ENCODE measurements at regions not wholly inside any gene's neighbourhood (a gene's known extent, or its start where the extent isn't known, plus 50 kb on each side); places are given as distances from the start of the nearest gene placed in this dataset.

GRCh38 chr9:105128908-105129600 is 115.4 kb upstream of the SLC44A1 start:
- H3K4me2 ChIP-seq (ENCODE audit: low read length), result no peak overlapping the region
- H3K4me1 ChIP-seq, result no peaks in the 10 kb centered on the region
- no peak overlapping the region for H2AFZ ChIP-seq

GRCh38 chr9:105129731-105130130 is 114.7 kb upstream of the SLC44A1 start:
- H3K9ac ChIP-seq, result no peak overlapping the region
- no peak overlapping the region for H3K4me2 ChIP-seq (ENCODE audit: low read length)
- H3K27me3 ChIP-seq (ENCODE audit: control insufficient read depth, insufficient read depth, low read length), result no peaks in the 10 kb centered on the region
- no peak overlapping the region for H2AFZ ChIP-seq
- no peak overlapping the region for H3K4me3 ChIP-seq (ENCODE audit: low read depth, low read length)
- no peaks in the 10 kb centered on the region for H3K9me3 ChIP-seq (ENCODE audit: control insufficient read depth, low read length)
- no peak overlapping the region for H3K27ac ChIP-seq
- no peak for TF ChIP-seq CTCF (IDR thresholded peaks at IDR 0.05)
- H3K4me1 ChIP-seq, result no peaks in the 10 kb centered on the region
- no peaks in the 10 kb centered on the region for H3K79me2 ChIP-seq
- H3K36me3 ChIP-seq (ENCODE audit: control insufficient read depth, insufficient read depth, low read length), result no peaks in the 10 kb centered on the region

More at GRCh38 chr9:105128908-105129600, 115.4 kb upstream of the SLC44A1 start:
- Histone ChIP-seq H3K27me3 (ENCODE audit: control insufficient read depth, insufficient read depth, low read length) (no peaks in the 10 kb centered on the region), H3K27ac (no peak overlapping the region), H3K4me3 (ENCODE audit: low read depth, low read length) (no peak overlapping the region), H3K9me3 (ENCODE audit: control insufficient read depth, low read length) (no peaks in the 10 kb centered on the region), H3K79me2 (no peaks in the 10 kb centered on the region), H3K36me3 (ENCODE audit: control insufficient read depth, insufficient read depth, low read length) (no peaks in the 10 kb centered on the region), H3K9ac (no peak overlapping the region)
- TF ChIP-seq CTCF (IDR thresholded peaks at IDR 0.05), result no peak

DNA sequence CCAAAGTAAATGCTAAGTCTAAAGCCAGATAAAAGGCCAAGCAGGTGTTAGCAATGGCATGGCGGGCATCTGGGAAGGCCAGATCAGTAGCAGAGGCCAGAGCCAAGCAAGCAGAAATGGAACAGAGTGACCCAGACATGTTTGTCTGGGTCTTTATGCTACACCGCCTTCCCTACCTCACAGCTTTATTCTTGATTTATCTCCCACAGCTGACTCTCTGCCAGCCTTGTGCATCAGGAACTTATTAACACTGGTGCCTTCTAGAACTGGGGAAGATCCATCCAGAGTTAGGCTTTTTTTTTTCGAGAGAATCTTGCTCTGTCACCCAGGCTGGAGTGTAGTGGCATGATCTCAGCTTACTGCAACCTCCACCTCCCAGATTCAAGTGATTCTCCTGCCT is 112.5 kb upstream of the SLC44A1 start:
- no peaks in the 10 kb centered on the region for H3K79me2 ChIP-seq
- H3K4me3 ChIP-seq (ENCODE audit: low read depth, low read length), result no peak overlapping the region
- no peak for TF ChIP-seq CTCF (IDR thresholded peaks at IDR 0.05)
- no peaks in the 10 kb centered on the region for H3K36me3 ChIP-seq (ENCODE audit: control insufficient read depth, insufficient read depth, low read length)
- no peak overlapping the region for H2AFZ ChIP-seq
- H3K9ac ChIP-seq, result no peak overlapping the region
- no peak overlapping the region for H3K4me2 ChIP-seq (ENCODE audit: low read length)
- H3K4me1 ChIP-seq, result no peaks in the 10 kb centered on the region
- no peak overlapping the region for H3K27ac ChIP-seq
- no peaks in the 10 kb centered on the region for H3K27me3 ChIP-seq (ENCODE audit: control insufficient read depth, insufficient read depth, low read length)
- H3K9me3 ChIP-seq (ENCODE audit: control insufficient read depth, low read length), result no peaks in the 10 kb centered on the region

DNA sequence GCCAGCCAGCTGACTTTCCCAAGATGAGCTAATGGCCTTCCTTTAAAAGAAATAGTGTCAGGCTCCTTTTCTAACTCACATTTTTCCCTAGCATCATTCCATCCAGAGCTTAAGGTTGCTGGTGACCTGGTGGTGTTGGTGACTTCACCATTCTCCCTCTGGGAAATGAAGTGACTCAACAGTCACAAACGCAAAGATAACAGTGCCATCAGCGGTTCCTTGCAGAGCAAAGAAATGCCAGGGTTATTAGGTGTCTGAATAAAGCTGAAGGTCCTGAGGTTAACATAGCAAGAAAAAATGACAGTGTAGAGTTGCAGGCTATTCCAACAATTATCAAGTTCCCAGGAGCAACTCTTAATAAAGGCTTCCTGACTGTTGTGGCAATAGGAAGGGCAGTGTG is 111.8 kb upstream of the SLC44A1 start:
- no peaks in the 10 kb centered on the region for H3K36me3 ChIP-seq (ENCODE audit: control insufficient read depth, insufficient read depth, low read length)
- no peak overlapping the region for H3K4me3 ChIP-seq (ENCODE audit: low read depth, low read length)
- no peaks in the 10 kb centered on the region for H3K9me3 ChIP-seq (ENCODE audit: control insufficient read depth, low read length)
- H3K9ac ChIP-seq, result no peak overlapping the region
- no peaks in the 10 kb centered on the region for H3K4me1 ChIP-seq
- H2AFZ ChIP-seq, result no peak overlapping the region
- no peaks in the 10 kb centered on the region for H3K79me2 ChIP-seq
- H3K27ac ChIP-seq, result no peak overlapping the region
- no peak overlapping the region for H3K4me2 ChIP-seq (ENCODE audit: low read length)
- TF ChIP-seq CTCF (IDR thresholded peaks at IDR 0.05), result no peak
- no peaks in the 10 kb centered on the region for H3K27me3 ChIP-seq (ENCODE audit: control insufficient read depth, insufficient read depth, low read length)

- H3K4me1 ChIP-seq, result peaks cover 2% of the 10 kb centered on the region
- peak overlapping the region; percentile 42 for H2AFZ ChIP-seq
- no peaks in the 10 kb centered on the region for H3K27me3 ChIP-seq (ENCODE audit: control insufficient read depth, insufficient read depth, low read length)
- H3K9me3 ChIP-seq (ENCODE audit: control insufficient read depth, low read length), result no peaks in the 10 kb centered on the region
- H3K9ac ChIP-seq, result no peak overlapping the region
- no peak overlapping the region for H3K27ac ChIP-seq
- H3K36me3 ChIP-seq (ENCODE audit: control insufficient read depth, insufficient read depth, low read length), result no peaks in the 10 kb centered on the region
- TF ChIP-seq CTCF (IDR thresholded peaks at IDR 0.05), result no peak
- H3K79me2 ChIP-seq, result no peaks in the 10 kb centered on the region
- H3K4me2 ChIP-seq (ENCODE audit: low read length), result peak overlapping the region; percentile 38
- no peak overlapping the region for H3K4me3 ChIP-seq (ENCODE audit: low read depth, low read length)
These were observed 106.1 kb upstream of the SLC44A1 start for GRCh38 chr9:105138306-105138801.

All from parathyroid adenoma (tissue), 2 donors.